PC-9 (cell line): ENCODE measurements at regions not wholly inside any gene's neighbourhood (a gene's known extent, or its start where the extent isn't known, plus 50 kb on each side); places are given as distances from the start of the nearest gene placed in this dataset.

Source experiments
- BruUV-seq: library from RNA; stranded (reverse); fragments of 400-500 nt; replicated peaks from 2 replicates; lab custom pipeline; 2021; lab: Mats Ljungman, UMichigan
- CTCF ChIA-PET: fragments of 300-600 bp; sonication (Branson Sonifier 250); formaldehyde crosslinking; loops from one replicate; lab custom pipeline; 2022; ENCODE audit warnings: antibody characterized with exemption; lab: Charles Lee
- POLR2A ChIA-PET: fragments of 300-600 bp; sonication (Branson Sonifier 250); formaldehyde crosslinking; loops from one replicate; lab custom pipeline; 2022; ENCODE audit warnings: antibody characterized with exemption; ENCODE audit not compliant: unreplicated experiment; lab: Charles Lee
- DNase-seq, 2 experiments: peaks; one replicate each; pipeline versions ENCODE4 v3.0.0 to v3.0.0-alpha.2; 2015 to 2022; ENCODE audit warnings: mixed read lengths in 1 of 2
- H2AFZ ChIP-seq: fragments of 200-600 bp; sonication (generic); 2 replicates; pipeline ENCODE4 v1.8.1; 2017; ENCODE audit warnings: antibody characterized with exemption
- H3F3A ChIP-seq: fragments of 200-600 bp; sonication (generic); 2 replicates; pipeline ENCODE4 v1.8.1; 2017; ENCODE audit warnings: antibody characterized with exemption, mild to moderate bottlenecking, low read depth; ENCODE audit not compliant: insufficient read depth
- H3K27ac ChIP-seq: fragments of 200-600 bp; sonication (generic); 2 replicates; pipeline ENCODE4 v1.6.1; 2016; ENCODE audit warnings: mixed run types
- H3K27me3 ChIP-seq: fragments of 200-600 bp; sonication (generic); 2 replicates; pipeline ENCODE4 v1.6.1; 2016; ENCODE audit warnings: low read depth, mixed run types; ENCODE audit not compliant: insufficient read depth
- H3K36me3 ChIP-seq: fragments of 200-600 bp; sonication (generic); 2 replicates; pipeline ENCODE4 v1.6.1; 2016; ENCODE audit warnings: low read depth, mixed run types
- H3K4me1 ChIP-seq: fragments of 200-600 bp; sonication (generic); replicated peaks from 2 replicates; pipeline ENCODE4 v1.6.1; 2016; ENCODE audit warnings: mixed run types; ENCODE audit not compliant: insufficient read depth
- H3K4me2 ChIP-seq: fragments of 200-600 bp; sonication (generic); 2 replicates; pipeline ENCODE4 v1.6.1; 2017; ENCODE audit warnings: mixed run types
- H3K4me3 ChIP-seq: fragments of 200-600 bp; sonication (generic); 2 replicates; pipeline ENCODE4 v1.6.1; 2016; ENCODE audit warnings: mixed run types
- H3K79me2 ChIP-seq: fragments of 200-600 bp; sonication (generic); 2 replicates; pipeline ENCODE4 v1.6.1; 2017; ENCODE audit warnings: low read depth, mixed run types
- H3K9me2 ChIP-seq: fragments of 200-600 bp; sonication (generic); 2 replicates; pipeline ENCODE4 v1.8.1; 2017; ENCODE audit warnings: mild to moderate bottlenecking; ENCODE audit not compliant: insufficient read depth
- H3K9me3 ChIP-seq: fragments of 200-600 bp; sonication (generic); 2 replicates; pipeline ENCODE4 v1.8.1; 2016; ENCODE audit warnings: low read depth; ENCODE audit not compliant: insufficient read depth
- H4K20me1 ChIP-seq: fragments of 200-600 bp; sonication (generic); 2 replicates; pipeline ENCODE4 v1.8.1; 2017; ENCODE audit not compliant: insufficient read depth
- EZH2 ChIP-seq: fragments of 200-600 bp; sonication (generic); IDR thresholded peaks from 2 replicates; pipeline ENCODE4 v1.8.0; 2017; ENCODE audit warnings: antibody characterized with exemption, low read depth
- intact Hi-C: fragments of 100-400 bp; cut with micrococcal nuclease; formaldehyde crosslinking; loops from one replicate; pipeline ENCODE4 v1.10.0; 2022; ENCODE audit not compliant: unreplicated experiment
- TF ChIP-seq, protein P1 (sequence below): fragments of 200-600 bp; sonication (generic); conservative IDR thresholded peaks from 2 replicates; pipeline ENCODE4 v1.6.1; 2017; ENCODE audit warnings: mixed run types, antibody characterized with exemption, mild to moderate bottlenecking, moderate library complexity

DNA sequence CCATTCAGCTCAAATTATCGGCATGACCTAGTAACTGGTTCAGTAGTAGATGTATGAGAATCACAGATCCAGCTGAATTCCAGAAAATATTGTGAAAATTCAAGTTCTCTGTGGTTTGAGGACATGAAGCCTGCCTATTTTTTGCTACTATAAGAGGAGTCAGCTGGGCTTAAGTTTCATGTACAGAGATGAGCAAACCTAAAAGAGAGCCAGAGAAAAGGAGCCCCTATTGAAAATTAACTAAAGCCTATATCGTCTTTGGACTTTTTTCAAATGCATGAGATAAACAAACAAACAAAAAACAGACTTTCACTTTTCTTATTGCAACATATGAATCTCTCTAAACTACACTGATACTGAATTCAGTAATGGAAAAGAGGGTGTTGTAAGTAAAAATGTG, 106.8 kb upstream of the SPRY2 start:
- no peaks in the 10 kb centered on the region for H3K36me3 ChIP-seq
- no peak overlapping the region for H3K27ac ChIP-seq
- no peak for DNase-seq
- POLR2A ChIA-PET = no interaction called here
- H3K9me2 ChIP-seq = no peaks in the 10 kb centered on the region
- no peaks in the 10 kb centered on the region for H3K79me2 ChIP-seq
- no peaks in the 10 kb centered on the region for H3F3A ChIP-seq
- H3K4me2 ChIP-seq = no peak overlapping the region
- no TSS peak for BruUV-seq
- CTCF ChIA-PET = no interaction called here
- H3K27me3 ChIP-seq = no peaks in the 10 kb centered on the region
- TF ChIP-seq, protein P1, sequence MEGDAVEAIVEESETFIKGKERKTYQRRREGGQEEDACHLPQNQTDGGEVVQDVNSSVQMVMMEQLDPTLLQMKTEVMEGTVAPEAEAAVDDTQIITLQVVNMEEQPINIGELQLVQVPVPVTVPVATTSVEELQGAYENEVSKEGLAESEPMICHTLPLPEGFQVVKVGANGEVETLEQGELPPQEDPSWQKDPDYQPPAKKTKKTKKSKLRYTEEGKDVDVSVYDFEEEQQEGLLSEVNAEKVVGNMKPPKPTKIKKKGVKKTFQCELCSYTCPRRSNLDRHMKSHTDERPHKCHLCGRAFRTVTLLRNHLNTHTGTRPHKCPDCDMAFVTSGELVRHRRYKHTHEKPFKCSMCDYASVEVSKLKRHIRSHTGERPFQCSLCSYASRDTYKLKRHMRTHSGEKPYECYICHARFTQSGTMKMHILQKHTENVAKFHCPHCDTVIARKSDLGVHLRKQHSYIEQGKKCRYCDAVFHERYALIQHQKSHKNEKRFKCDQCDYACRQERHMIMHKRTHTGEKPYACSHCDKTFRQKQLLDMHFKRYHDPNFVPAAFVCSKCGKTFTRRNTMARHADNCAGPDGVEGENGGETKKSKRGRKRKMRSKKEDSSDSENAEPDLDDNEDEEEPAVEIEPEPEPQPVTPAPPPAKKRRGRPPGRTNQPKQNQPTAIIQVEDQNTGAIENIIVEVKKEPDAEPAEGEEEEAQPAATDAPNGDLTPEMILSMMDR = no peak
- no peak for TF ChIP-seq EZH2
- H3K4me3 ChIP-seq = no peak overlapping the region
- H3K9me3 ChIP-seq = no peaks in the 10 kb centered on the region
- intact Hi-C loops = no loop called here
- H3K4me1 ChIP-seq = no peaks in the 10 kb centered on the region
- H4K20me1 ChIP-seq = no peaks in the 10 kb centered on the region
- no peak overlapping the region for H2AFZ ChIP-seq

DNA sequence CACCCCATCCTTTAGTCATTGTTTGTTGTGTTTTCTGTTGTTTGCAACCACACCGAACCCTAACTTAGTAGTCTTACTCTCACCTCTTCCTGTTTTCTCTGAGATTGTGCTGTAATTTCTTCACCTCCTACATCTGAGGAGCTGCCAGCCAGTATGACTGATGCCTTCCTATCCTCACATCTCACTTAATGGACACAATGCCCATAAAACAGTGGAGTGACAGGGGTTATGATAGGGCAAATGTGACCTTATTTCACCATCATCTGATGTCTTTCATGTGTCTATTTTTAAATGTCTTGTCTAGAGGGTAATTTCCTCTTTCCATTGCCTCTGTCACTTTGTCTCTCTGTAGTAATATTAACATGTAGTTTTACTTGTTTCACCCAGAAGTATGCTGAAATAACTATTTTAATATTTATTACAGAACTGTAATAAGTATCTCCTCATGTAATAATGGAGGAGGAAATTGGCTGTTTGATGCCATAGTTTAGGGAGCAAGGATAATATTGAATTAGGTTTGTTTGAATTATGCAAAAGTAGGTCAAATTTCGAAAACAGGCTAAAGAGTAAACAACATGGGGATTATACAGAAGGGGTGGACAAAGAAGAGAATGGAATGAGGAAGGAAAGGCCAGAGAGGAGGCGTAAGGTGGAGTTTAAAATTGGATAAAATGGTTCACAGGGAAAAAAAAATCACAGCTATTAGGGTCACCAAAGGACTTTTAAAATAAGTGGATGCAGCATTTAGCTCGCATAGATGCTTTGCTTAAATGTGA, 103.5 kb upstream of the SPRY2 start:
- Histone ChIP-seq H3K9me3 (no peaks in the 10 kb centered on the region), H2AFZ (no peak overlapping the region; the same call in 1 of the 2 replicates), H3F3A (no peaks in the 10 kb centered on the region), H3K27ac (no peak overlapping the region), H3K9me2 (no peaks in the 10 kb centered on the region), H3K4me3 (no peak overlapping the region), H3K4me1 (no peaks in the 10 kb centered on the region), H3K36me3 (no peaks in the 10 kb centered on the region), H3K79me2 (no peaks in the 10 kb centered on the region), H3K27me3 (no peaks in the 10 kb centered on the region), H4K20me1 (no peaks in the 10 kb centered on the region), H3K4me2 (no peak overlapping the region)
- no peak for DNase-seq
- TF ChIP-seq EZH2 = no peak
- TF ChIP-seq, protein P1 = no peak
- CTCF ChIA-PET = no interaction called here
- intact Hi-C loops = no loop called here
- no TSS peak for BruUV-seq
- POLR2A ChIA-PET = no interaction called here

DNA sequence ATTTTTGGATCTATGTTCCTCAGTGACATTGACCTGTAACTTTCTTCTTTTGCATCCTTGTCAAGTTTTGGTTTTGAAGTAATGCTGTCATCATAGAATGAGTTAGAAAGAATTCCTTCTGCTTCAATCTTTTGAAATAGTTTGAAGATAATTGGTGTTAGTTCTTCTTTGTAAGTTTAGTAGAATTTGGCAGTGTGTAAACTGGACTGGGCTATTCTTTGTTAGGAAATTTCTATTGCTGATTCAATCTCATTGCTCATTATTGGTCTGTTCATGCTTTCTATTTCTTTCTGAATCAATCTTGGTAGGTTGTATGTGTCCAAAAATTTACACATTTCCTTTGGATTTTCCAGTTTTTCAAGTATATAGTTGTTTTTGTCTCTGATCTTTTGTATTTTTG, 101.7 kb upstream of the SPRY2 start:
- Histone ChIP-seq H4K20me1 (no peaks in the 10 kb centered on the region), H2AFZ (no peak overlapping the region), H3K9me2 (no peaks in the 10 kb centered on the region), H3K27me3 (no peaks in the 10 kb centered on the region), H3K4me2 (no peak overlapping the region), H3K4me3 (no peak overlapping the region), H3F3A (no peaks in the 10 kb centered on the region), H3K9me3 (no peaks in the 10 kb centered on the region), H3K27ac (no peak overlapping the region), H3K79me2 (no peaks in the 10 kb centered on the region), H3K36me3 (no peaks in the 10 kb centered on the region), H3K4me1 (no peaks in the 10 kb centered on the region)
- DNase-seq = no peak
- TF ChIP-seq, protein P1 = no peak
- intact Hi-C loops = no loop called here
- ChIA-PET CTCF (no interaction called here), POLR2A (no interaction called here)
- BruUV-seq = no TSS peak
